HG03457 (cell line): ENCODE measurements at regions not wholly inside any gene's neighbourhood (a gene's known extent, or its start where the extent isn't known, plus 50 kb on each side); places are given as distances from the start of the nearest gene placed in this dataset.
"Not testable (repeated sequence)": the region's sequence is repeated elsewhere in the genome, so short reads cannot be mapped to it uniquely, and the experiment has no call there.

Source experiments
- ATAC-seq: cut with Tn5 transposase; IDR thresholded peaks from one replicate; pipeline ENCODE4 v1.9.1; 2021; ENCODE audit warnings: moderate number of reproducible peaks; ENCODE audit not compliant: unreplicated experiment

GRCh38 chr11:24400059-24400665 lies 96.7 kb upstream of the LUZP2 start:
- ATAC-seq: no peak

GRCh38 chr11:24406389-24406788 lies 90.5 kb upstream of the LUZP2 start:
- ATAC-seq: no peak

GRCh38 chr11:24406980-24407379 lies 89.9 kb upstream of the LUZP2 start:
- no peak for ATAC-seq

- ATAC-seq: no peak
Measured at GRCh38 chr11:24407733-24408132, 89.1 kb upstream of the LUZP2 start.

- no peak for ATAC-seq
Measured at GRCh38 chr11:24408202-24408601, 88.7 kb upstream of the LUZP2 start.

- no peak for ATAC-seq
Measured at GRCh38 chr11:24411791-24412190, 85.1 kb upstream of the LUZP2 start.

- no peak for ATAC-seq
Measured at GRCh38 chr11:24412722-24413121, 84.1 kb upstream of the LUZP2 start.

GRCh38 chr11:24413391-24413790 lies 83.5 kb upstream of the LUZP2 start:
- ATAC-seq: no peak

- not testable (repeated sequence) for ATAC-seq
Measured at GRCh38 chr11:24415955-24416636, 80.8 kb upstream of the LUZP2 start.

GRCh38 chr11:24421766-24422165 lies 75.1 kb upstream of the LUZP2 start:
- no peak for ATAC-seq

- ATAC-seq: no peak
Measured at GRCh38 chr11:24422376-24422775, 74.5 kb upstream of the LUZP2 start.

GRCh38 chr11:24437123-24437522 lies 59.7 kb upstream of the LUZP2 start:
- no peak for ATAC-seq
